Retina (tissue), 1 donor: ENCODE measurements at regions not wholly inside any gene's neighbourhood (a gene's known extent, or its start where the extent isn't known, plus 50 kb on each side); places are given as distances from the start of the nearest gene placed in this dataset.
"Not testable (repeated sequence)": the region's sequence is repeated elsewhere in the genome, so short reads cannot be mapped to it uniquely, and the experiment has no call there.

Experiments
- DNase-seq: peaks from one replicate; pipeline ENCODE4 v3.0.0-alpha.2; 2016

GRCh38 chr6:141764388-141764787 is 368.3 kb upstream of the GJE1 start:
- no peak for DNase-seq

- DNase-seq = no peak
Observed at GRCh38 chr6:141758430-141758829, 374.3 kb upstream of the GJE1 start.

- no peak for DNase-seq
Observed at GRCh38 chr6:141753180-141753579, 379.5 kb upstream of the GJE1 start.

- no peak for DNase-seq
Observed at GRCh38 chr6:141752677-141753076, 380.0 kb upstream of the GJE1 start.

GRCh38 chr6:141746324-141746723 is 386.4 kb upstream of the GJE1 start:
- not testable (repeated sequence) for DNase-seq

GRCh38 chr6:141744971-141745370 is 387.8 kb upstream of the GJE1 start:
- no peak for DNase-seq

- no peak for DNase-seq
Observed at GRCh38 chr6:141744194-141744925, 388.4 kb upstream of the GJE1 start.

- DNase-seq = no peak
Observed at GRCh38 chr6:141736104-141736503, 396.6 kb upstream of the GJE1 start.

GRCh38 chr6:141735126-141735525 is 397.6 kb upstream of the GJE1 start:
- no peak for DNase-seq

- no peak for DNase-seq
Observed at GRCh38 chr6:141734071-141734840, 398.5 kb upstream of the GJE1 start.

- DNase-seq = no peak
Observed at GRCh38 chr6:141729146-141729545, 403.6 kb upstream of the GJE1 start.

GRCh38 chr6:141728330-141728729 is 404.4 kb upstream of the GJE1 start:
- DNase-seq = no peak

- DNase-seq = peak; percentile 2
Observed at GRCh38 chr6:141726248-141726647, 406.5 kb upstream of the GJE1 start.

GRCh38 chr6:141724731-141725130 is 408.0 kb upstream of the GJE1 start:
- DNase-seq = no peak

GRCh38 chr6:141719476-141719875 is 413.2 kb upstream of the GJE1 start:
- DNase-seq = no peak

- DNase-seq = no peak
Observed at GRCh38 chr6:141705431-141705830, 427.3 kb upstream of the GJE1 start.

- no peak for DNase-seq
Observed at GRCh38 chr6:141704151-141704550, 428.6 kb upstream of the GJE1 start.

- no peak for DNase-seq
Observed at GRCh38 chr6:141701732-141702131, 431.0 kb upstream of the GJE1 start.

- DNase-seq = no peak
Observed at GRCh38 chr6:141700819-141701218, 431.9 kb upstream of the GJE1 start.

GRCh38 chr6:141688916-141689315 is 443.8 kb upstream of the GJE1 start:
- DNase-seq = no peak

GRCh38 chr6:141685416-141685815 is 447.3 kb upstream of the GJE1 start:
- DNase-seq = no peak

- no peak for DNase-seq
Observed at GRCh38 chr6:141682391-141682790, 450.3 kb upstream of the GJE1 start.

- peak; percentile 5 for DNase-seq
Observed at GRCh38 chr6:141677598-141678211, 455.0 kb upstream of the GJE1 start.

GRCh38 chr6:141675957-141676356 is 456.8 kb upstream of the GJE1 start:
- DNase-seq = no peak
